CD14-positive monocyte (primary cell): ENCODE measurements at regions not wholly inside any gene's neighbourhood (a gene's known extent, or its start where the extent isn't known, plus 50 kb on each side); places are given as distances from the start of the nearest gene placed in this dataset.

ENCODE experiments used
- DNase-seq, 3 donors: peaks; one replicate each; pipeline ENCODE4 v3.0.0-alpha.2; 2011 to 2022
- H2AFZ ChIP-seq: 2 replicates; pipeline ENCODE4 v1.6.0; 2012; ENCODE audit warnings: mild to moderate bottlenecking, low read depth, low read length, inconsistent platforms; ENCODE audit not compliant: insufficient read depth, poor library complexity, severe bottlenecking
- H3K27ac ChIP-seq, 2 donors: 1 replicate in 1 of 2; 2 replicates in 1 of 2; pipeline ENCODE4 v1.5.1; 2012 to 2013; ENCODE audit warnings: low read length in 2 of 2, control low read depth in 1 of 2, inconsistent platforms in 1 of 2, low read depth in 1 of 2, mild to moderate bottlenecking in 1 of 2
- H3K27me3 ChIP-seq, 2 donors: one replicate each; pipeline versions ENCODE4 v1.6.0 to v1.6.1; 2011 to 2013; ENCODE audit warnings: low read length in 2 of 2; ENCODE audit not compliant: control insufficient read depth in 2 of 2, insufficient read depth in 2 of 2
- H3K36me3 ChIP-seq, 2 donors: replicated peaks in 1 of 2; 1 replicate in 1 of 2; 2 replicates in 1 of 2; pipeline versions ENCODE4 v1.5.1 to v1.6.1; 2012 to 2013; ENCODE audit warnings: low read length in 2 of 2, control low read depth in 1 of 2, inconsistent platforms in 1 of 2, mild to moderate bottlenecking in 1 of 2; ENCODE audit not compliant: insufficient read depth in 2 of 2, control insufficient read depth in 1 of 2
- H3K4me1 ChIP-seq, 2 donors: 1 replicate in 1 of 2; 2 replicates in 1 of 2; pipeline versions ENCODE4 v1.5.1 to v1.6.1; 2012 to 2013; ENCODE audit warnings: low read length in 2 of 2, control low read depth in 1 of 2, inconsistent platforms in 1 of 2, mild to moderate bottlenecking in 1 of 2, moderate library complexity in 1 of 2; ENCODE audit not compliant: insufficient read depth in 2 of 2, control insufficient read depth in 1 of 2
- H3K4me2 ChIP-seq: replicated peaks from 2 replicates; pipeline ENCODE3; 2012; ENCODE audit warnings: low read length, moderate library complexity, mild to moderate bottlenecking; ENCODE audit not compliant: poor library complexity, severe bottlenecking; ENCODE audit errors: extremely low read depth
- H3K4me3 ChIP-seq, 3 experiments: fragments of 200-600 bp in 1 of 3; sonication (generic) in 1 of 3; replicated peaks in 1 of 3; 1 replicate in 2 of 3; 2 replicates in 1 of 3; pipeline ENCODE4 v1.5.1; 2011 to 2013; ENCODE audit warnings: low read length in 3 of 3, mild to moderate bottlenecking in 3 of 3, control low read depth in 2 of 3, low read depth in 2 of 3, inconsistent platforms in 1 of 3, moderate library complexity in 1 of 3
- H3K79me2 ChIP-seq: 2 replicates; pipeline ENCODE4 v1.6.0; 2012; ENCODE audit warnings: mild to moderate bottlenecking, control low read depth, inconsistent platforms, low read length, moderate library complexity; ENCODE audit not compliant: insufficient read depth
- H3K9ac ChIP-seq: 2 replicates; pipeline ENCODE4 v1.6.0; 2017; ENCODE audit warnings: low read length, mild to moderate bottlenecking; ENCODE audit not compliant: insufficient read depth, poor library complexity, severe bottlenecking
- H3K9me3 ChIP-seq, 2 donors: replicated peaks in 1 of 2; 1 replicate in 1 of 2; 2 replicates in 1 of 2; pipeline versions ENCODE4 v1.5.1 to v1.6.1; 2012 to 2013; ENCODE audit warnings: low read length in 2 of 2, control low read depth in 1 of 2; ENCODE audit not compliant: control insufficient read depth in 1 of 2, insufficient read depth in 1 of 2
- H4K20me1 ChIP-seq: 2 replicates; pipeline ENCODE4 v1.6.0; 2012; ENCODE audit warnings: mild to moderate bottlenecking, low read length, control low read depth, moderate library complexity; ENCODE audit not compliant: insufficient read depth
- H3K27ac Mint-ChIP-seq, 7 donors: one replicate each; pipeline ENCODE4 v1.8.0; 2020; ENCODE audit warnings: mild to moderate bottlenecking in 7 of 7, mixed read lengths in 7 of 7, moderate library complexity in 6 of 7, inconsistent platforms in 2 of 7
- H3K27me3 Mint-ChIP-seq, 3 donors: one replicate each; pipeline ENCODE4 v1.8.0; 2021 to 2022; ENCODE audit warnings: low read depth in 3 of 3, mild to moderate bottlenecking in 3 of 3, mixed read lengths in 3 of 3, moderate library complexity in 3 of 3, inconsistent platforms in 1 of 3
- H3K36me3 Mint-ChIP-seq, 2 donors: one replicate each; pipeline ENCODE4 v1.8.0; 2020; ENCODE audit warnings: mixed read lengths in 2 of 2, inconsistent platforms in 1 of 2, mild to moderate bottlenecking in 1 of 2
- H3K4me1 Mint-ChIP-seq: one replicate; pipeline ENCODE4 v1.8.0; 2020; ENCODE audit warnings: mild to moderate bottlenecking, mixed read lengths
- H3K4me3 Mint-ChIP-seq, 2 donors: one replicate each; pipeline ENCODE4 v1.8.0; 2020; ENCODE audit warnings: mild to moderate bottlenecking in 2 of 2, mixed read lengths in 2 of 2, moderate library complexity in 1 of 2
- H3K9me3 Mint-ChIP-seq, 7 donors: one replicate each; pipeline ENCODE4 v1.8.0; 2020 to 2022; ENCODE audit warnings: mixed read lengths in 7 of 7, mild to moderate bottlenecking in 6 of 7, moderate library complexity in 6 of 7, inconsistent platforms in 2 of 7
- WGBS: methylation state at CpG from one replicate; pipeline ENCODE4 v1.1.5; 2013; ENCODE audit warnings: missing lambda C conversion rate; ENCODE audit not compliant: insufficient coverage; 5-methylcytosine and 5-hydroxymethylcytosine counted together
- intact Hi-C, 2 donors: fragments of 100-400 bp; cut with micrococcal nuclease; formaldehyde crosslinking; loops; one replicate each; pipeline versions ENCODE4 v1.15.0 to v1.15.1; 2023
- TF ChIP-seq, protein P1 (sequence below): fragments of 200-600 bp; IDR thresholded peaks from one replicate; pipeline ENCODE4 v1.8.0; 2022; ENCODE audit warnings: antibody characterized with exemption, mild to moderate bottlenecking

- Mint-ChIP-seq H3K4me1 (peaks cover 41% of the 10 kb centered on the region), H3K4me3 (no peak overlapping the region), H3K9me3 (peaks cover 0 to 4% (median 2%) of the 10 kb centered on the region in 7 donors), H3K27me3 (no peaks in the 10 kb centered on the region), H3K36me3 (peaks cover 0 to 9% of the 10 kb centered on the region in 2 donors), H3K27ac (peak overlapping the region in 1 of 7 donors; percentile 20)
- no peaks in the 10 kb centered on the region for H3K9me3 ChIP-seq
- H3K4me2 ChIP-seq: no peak overlapping the region
- H3K27ac ChIP-seq: no peak overlapping the region
- no peaks in the 10 kb centered on the region for H3K36me3 ChIP-seq
- H3K79me2 ChIP-seq: no peaks in the 10 kb centered on the region
- 100% methylated on average over 1 of the region's 1 CpG for WGBS
- no peaks in the 10 kb centered on the region for H4K20me1 ChIP-seq
- DNase-seq: no peak
- H3K9ac ChIP-seq: no peak overlapping the region
- H3K27me3 ChIP-seq: no peaks in the 10 kb centered on the region
- intact Hi-C loops: no loop called here
- TF ChIP-seq, protein P1, sequence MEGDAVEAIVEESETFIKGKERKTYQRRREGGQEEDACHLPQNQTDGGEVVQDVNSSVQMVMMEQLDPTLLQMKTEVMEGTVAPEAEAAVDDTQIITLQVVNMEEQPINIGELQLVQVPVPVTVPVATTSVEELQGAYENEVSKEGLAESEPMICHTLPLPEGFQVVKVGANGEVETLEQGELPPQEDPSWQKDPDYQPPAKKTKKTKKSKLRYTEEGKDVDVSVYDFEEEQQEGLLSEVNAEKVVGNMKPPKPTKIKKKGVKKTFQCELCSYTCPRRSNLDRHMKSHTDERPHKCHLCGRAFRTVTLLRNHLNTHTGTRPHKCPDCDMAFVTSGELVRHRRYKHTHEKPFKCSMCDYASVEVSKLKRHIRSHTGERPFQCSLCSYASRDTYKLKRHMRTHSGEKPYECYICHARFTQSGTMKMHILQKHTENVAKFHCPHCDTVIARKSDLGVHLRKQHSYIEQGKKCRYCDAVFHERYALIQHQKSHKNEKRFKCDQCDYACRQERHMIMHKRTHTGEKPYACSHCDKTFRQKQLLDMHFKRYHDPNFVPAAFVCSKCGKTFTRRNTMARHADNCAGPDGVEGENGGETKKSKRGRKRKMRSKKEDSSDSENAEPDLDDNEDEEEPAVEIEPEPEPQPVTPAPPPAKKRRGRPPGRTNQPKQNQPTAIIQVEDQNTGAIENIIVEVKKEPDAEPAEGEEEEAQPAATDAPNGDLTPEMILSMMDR: no peak
- peaks cover 30 to 34% of the 10 kb centered on the region in 2 donors for H3K4me1 ChIP-seq
- H2AFZ ChIP-seq: no peak overlapping the region
- H3K4me3 ChIP-seq: no peak overlapping the region
These were observed 127.0 kb upstream of the FOXN2 start for GRCh38 chr2:48187503-48187902.

GRCh38 chr2:48189552-48190228 lies 124.8 kb upstream of the FOXN2 start:
- peak overlapping the region; percentile 6 for H2AFZ ChIP-seq

More at GRCh38 chr2:48189552-48190228, 124.8 kb upstream of the FOXN2 start:
- TF ChIP-seq, protein P1: no peak
- H3K27me3 Mint-ChIP-seq: peaks cover 0 to 5% (median 0%) of the 10 kb centered on the region in 3 donors
- DNase-seq: peak; percentile 73 to 82 (median 78)
- H4K20me1 ChIP-seq: no peaks in the 10 kb centered on the region
- H3K4me3 Mint-ChIP-seq: peak overlapping the region in 1 of 2 donors; percentile 2
- H3K9ac ChIP-seq: no peak overlapping the region
- no peaks in the 10 kb centered on the region for H3K9me3 ChIP-seq
- H3K4me1 ChIP-seq: peaks cover 28 to 32% of the 10 kb centered on the region in 2 donors
- H3K79me2 ChIP-seq: no peaks in the 10 kb centered on the region
- WGBS: 64% methylated on average over 2 of the region's 4 CpGs
- H3K27ac ChIP-seq: peak overlapping the region; percentile 68 to 78
- peaks cover 37% of the 10 kb centered on the region for H3K4me1 Mint-ChIP-seq
- H3K9me3 Mint-ChIP-seq: peaks cover 0 to 4% (median 2%) of the 10 kb centered on the region in 7 donors
- peaks cover 0 to 6% of the 10 kb centered on the region in 2 donors for H3K36me3 Mint-ChIP-seq
- H3K36me3 ChIP-seq: no peaks in the 10 kb centered on the region
- H3K27me3 ChIP-seq: no peaks in the 10 kb centered on the region
- intact Hi-C loops: no loop called here
- peak overlapping the region in 1 of 3 experiments; percentile 33 for H3K4me3 ChIP-seq
- H3K27ac Mint-ChIP-seq: peak overlapping the region; percentile 79 to 91 (median 90)
- peak overlapping the region; percentile 7 for H3K4me2 ChIP-seq
